A549 (cell line): ENCODE measurements at regions not wholly inside any gene's neighbourhood (a gene's known extent, or its start where the extent isn't known, plus 50 kb on each side); places are given as distances from the start of the nearest gene placed in this dataset.
A peak's percentile ranks its signal among the peaks of the same experiment; 100 is the strongest.

Source experiments
- ATAC-seq, 2 experiments: fragments of 200-7000 bp in 1 of 2; fragments of >200 bp in 1 of 2; cut with Nextera tagmentation in 1 of 2; cut with Tn5 transposase in 1 of 2; 3 replicates each; pipeline versions ENCODE4 v1.8.0 to v1.9.1; 2018 to 2020; ENCODE audit warnings: mild to moderate bottlenecking in 1 of 2, moderate library complexity in 1 of 2
- CTCF ChIA-PET: fragments of 300-600 bp; sonication (Branson Sonifier 250); formaldehyde crosslinking; extraction: SDS; loops from one replicate; lab custom pipeline; 2021; ENCODE audit warnings: antibody characterized with exemption, inconsistent platforms; lab: Yijun Ruan, JAX
- POLR2A ChIA-PET: fragments of 350-600 bp; formaldehyde crosslinking; extraction: SDS; loops from one replicate; lab custom pipeline; 2021; ENCODE audit warnings: antibody characterized with exemption, inconsistent platforms; lab: Yijun Ruan, JAX
- DNase-seq, 2 experiments: peaks; one replicate each; pipeline versions ENCODE4 v3.0.0 to v3.0.0-alpha.2; 2011 to 2016; ENCODE audit warnings: low read depth in 1 of 2, low spot score in 1 of 2
- FAIRE-seq: peaks from 2 replicates; lab custom pipeline; 2011; peaks lifted over from hg19 to GRCh38; lab: Jason Lieb, UNC
- H3K27ac ChIP-seq, 2 experiments: fragments of >200 bp; sonication (Bioruptor Twin); formaldehyde crosslinking; 3 replicates each; pipeline ENCODE4 v1.5.1; 2016 to 2017
- H3K4me1 ChIP-seq: fragments of >200 bp; sonication (Bioruptor Twin); formaldehyde crosslinking; 3 replicates; pipeline ENCODE4 v1.6.1; 2016
- H3K4me2 ChIP-seq: fragments of >200 bp; sonication (Bioruptor Twin); formaldehyde crosslinking; 3 replicates; pipeline ENCODE4 v1.6.1; 2016
- H3K4me3 ChIP-seq: fragments of >200 bp; sonication (Bioruptor Twin); formaldehyde crosslinking; 3 replicates; pipeline ENCODE4 v1.5.1; 2016
- H3K9me3 ChIP-seq: fragments of >200 bp; sonication (Bioruptor Twin); formaldehyde crosslinking; 3 replicates; pipeline ENCODE4 v1.6.1; 2016
- BHLHE40 ChIP-seq: IDR thresholded peaks from 2 replicates; pipeline ENCODE4 v1.6.1; 2012; ENCODE audit warnings: low read depth, low read length, inconsistent platforms
- EHMT2 ChIP-seq: fragments of 200-600 bp; sonication (generic); IDR thresholded peaks from 2 replicates; pipeline ENCODE4 v1.6.1; 2016; ENCODE audit warnings: antibody characterized with exemption, low read depth, mild to moderate bottlenecking, moderate library complexity
- ESRRA ChIP-seq: fragments of 150-350 bp; IDR thresholded peaks from 2 replicates; pipeline ENCODE4 v1.6.1; 2014; ENCODE audit warnings: mild to moderate bottlenecking, low read length, borderline replicate concordance
- FOSL2 ChIP-seq, 2 experiments: fragments of 450-650 bp in 1 of 2; fragments of >200 bp in 1 of 2; sonication (Bioruptor Twin) in 1 of 2; formaldehyde crosslinking; IDR thresholded peaks; 2 replicates each; pipeline versions ENCODE4 v1.5.0 to v1.6.1; 2016 to 2020; ENCODE audit warnings: mild to moderate bottlenecking in 1 of 2, moderate library complexity in 1 of 2
- HOXA7 ChIP-seq: fragments of 250-450 bp; sonication (Bioruptor Pico); IDR thresholded peaks from 2 replicates; pipeline ENCODE4 v1.5.0; 2020; ENCODE audit warnings: mild to moderate bottlenecking, moderate library complexity
- JUNB ChIP-seq: fragments of >200 bp; sonication (Bioruptor Twin); formaldehyde crosslinking; IDR thresholded peaks from 2 replicates; pipeline ENCODE4 v1.6.1; 2016
- KDM1A ChIP-seq: fragments of 200-600 bp; sonication (generic); IDR thresholded peaks from 2 replicates; pipeline ENCODE4 v1.6.1; 2016; ENCODE audit warnings: low read depth, mild to moderate bottlenecking
- KDM5A ChIP-seq: fragments of 200-600 bp; sonication (generic); IDR thresholded peaks from 2 replicates; pipeline ENCODE4 v1.6.1; 2016; ENCODE audit warnings: antibody characterized with exemption, mild to moderate bottlenecking
- NFE2L2 ChIP-seq: fragments of 150-350 bp; conservative IDR thresholded peaks from 2 replicates; pipeline ENCODE4 v1.6.1; 2014; ENCODE audit warnings: low read length
- RCOR1 ChIP-seq: fragments of 150-350 bp; IDR thresholded peaks from 2 replicates; pipeline ENCODE4 v1.6.1; 2014; ENCODE audit warnings: antibody characterized with exemption, low read length, low read depth
- SMC3 ChIP-seq: fragments of >200 bp; sonication (Bioruptor Twin); formaldehyde crosslinking; IDR thresholded peaks from 3 replicates; pipeline ENCODE4 v1.6.1; 2018; ENCODE audit warnings: inconsistent platforms
- SREBF2 ChIP-seq: fragments of 450-650 bp; IDR thresholded peaks from 2 replicates; pipeline ENCODE4 v1.6.1; 2014; ENCODE audit warnings: mild to moderate bottlenecking, moderate library complexity
- TFCP2L1 ChIP-seq: fragments of 250-450 bp; sonication (Bioruptor Pico); IDR thresholded peaks from 2 replicates; pipeline ENCODE4 v1.5.0; 2021; ENCODE audit warnings: mild to moderate bottlenecking
- ZC3H11A ChIP-seq: fragments of 450-650 bp; IDR thresholded peaks from 2 replicates; pipeline ENCODE4 v1.6.1; 2014; ENCODE audit warnings: antibody characterized with exemption, mild to moderate bottlenecking
- ZNF302 ChIP-seq: fragments of 250-450 bp; sonication (Bioruptor Pico); IDR thresholded peaks from 2 replicates; pipeline ENCODE4 v1.9.0; 2021; ENCODE audit warnings: inconsistent platforms, mild to moderate bottlenecking, moderate library complexity
- WGBS: methylation state at CpG from one replicate; pipeline ENCODE4 v1.1.6; 2017; ENCODE audit errors: missing lambda C conversion rate; 5-methylcytosine and 5-hydroxymethylcytosine counted together
- TF ChIP-seq, protein P1 (sequence below): IDR thresholded peaks from 2 replicates; pipeline ENCODE4 v1.6.1; 2012
- TF ChIP-seq, protein P2 (sequence below): IDR thresholded peaks from 2 replicates; pipeline ENCODE4 v1.6.1; 2012; ENCODE audit warnings: low read depth, borderline replicate concordance
- TF ChIP-seq, protein P3 (sequence below): fragments of 150-350 bp; IDR thresholded peaks from 2 replicates; pipeline ENCODE4 v1.6.1; 2014; ENCODE audit warnings: low read depth, mild to moderate bottlenecking, low read length
- TF ChIP-seq, protein P4 (sequence below): fragments of >200 bp; sonication (Bioruptor Twin); formaldehyde crosslinking; IDR thresholded peaks from 3 replicates; pipeline ENCODE4 v1.5.1; 2016
- TF ChIP-seq, protein P5 (sequence below): fragments of 250-450 bp; sonication (Bioruptor Pico); IDR thresholded peaks from 2 replicates; pipeline ENCODE4 v1.5.0; 2021; ENCODE audit warnings: mild to moderate bottlenecking, moderate library complexity, borderline replicate concordance

DNA sequence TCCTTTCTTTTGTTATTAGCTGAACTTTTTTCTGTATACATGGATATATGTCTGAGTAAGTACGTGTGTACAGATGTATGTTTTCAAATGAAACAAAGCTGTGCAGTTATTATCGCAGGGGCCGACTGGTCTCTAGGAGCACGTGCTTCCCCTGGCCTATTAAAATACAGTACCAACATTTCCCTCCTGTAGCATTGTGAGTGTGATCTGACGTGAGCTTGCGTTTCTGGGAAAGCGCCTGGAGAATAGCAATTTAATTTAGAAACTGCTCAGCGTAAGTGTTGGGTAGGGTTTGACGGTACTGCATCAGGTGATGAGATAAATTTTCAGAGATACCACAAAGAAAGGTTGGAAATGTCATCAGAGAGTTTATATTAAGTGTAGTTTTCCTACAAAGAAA is 173.3 kb downstream of the FBXO8 start:
- no peak for FAIRE-seq
- no peaks in the 10 kb centered on the region for H3K4me1 ChIP-seq
- ChIA-PET POLR2A (no interaction called here), CTCF (interaction anchor here (1.3 kb wide), 1 partner anchor 598 kb away, joined by 3 read pairs; no protein-coding TSS in a partner anchor)
- 74% methylated on average over 9 of the region's 9 CpGs for whole genome bisulfite sequencing
- no peaks in the 10 kb centered on the region for H3K9me3 ChIP-seq
- H3K4me2 ChIP-seq: no peak overlapping the region
- TF ChIP-seq JUNB (no peak), KDM1A (no peak), EHMT2 (no peak)
- ATAC-seq: no peak
- H3K4me3 ChIP-seq: no peak overlapping the region
- no peak overlapping the region for H3K27ac ChIP-seq
- DNase-seq: no peak

DNA sequence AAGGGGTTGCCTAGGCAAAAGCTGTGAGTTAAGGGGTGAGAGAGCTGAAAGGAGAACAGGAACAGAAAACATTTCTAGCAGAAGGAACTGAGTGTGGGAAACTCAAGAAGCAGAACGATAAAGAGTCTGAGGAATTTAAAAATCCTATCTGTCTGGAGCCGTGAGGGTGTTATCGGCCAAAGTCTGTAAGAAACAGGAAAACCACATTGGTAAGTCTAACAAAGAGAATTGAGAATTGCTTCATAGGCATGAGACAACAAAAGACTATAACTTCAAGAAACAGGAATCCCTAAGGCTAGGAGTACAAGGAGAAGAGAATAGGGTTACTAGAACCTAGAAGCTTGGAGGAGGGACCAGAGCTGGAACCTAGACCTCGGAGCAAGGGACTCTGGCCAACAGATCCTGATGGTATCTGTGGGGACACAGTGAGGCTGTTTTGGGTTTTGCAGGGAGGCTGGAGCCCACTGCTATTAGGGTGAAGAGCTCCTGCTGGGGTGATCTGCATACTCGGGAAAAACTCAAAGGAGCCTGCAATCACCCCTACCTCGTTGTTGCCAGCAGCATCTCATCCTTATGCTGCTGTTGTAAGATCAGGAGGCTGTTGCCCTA is 175.6 kb downstream of the FBXO8 start:
- ATAC-seq (peak in 1 of 2 experiments; percentile 30; a peak in 1 of 6 replicates), FAIRE-seq (no peak), DNase-seq (no peak)
- Histone ChIP-seq H3K4me3 (no peak overlapping the region), H3K4me2 (no peak overlapping the region), H3K9me3 (no peaks in the 10 kb centered on the region), H3K27ac (no peak overlapping the region), H3K4me1 (no peaks in the 10 kb centered on the region)
- ChIA-PET POLR2A (no interaction called here), CTCF (interaction anchor here (1.7 kb wide), 1 partner anchor 602 kb away, joined by 3 read pairs; no protein-coding TSS in a partner anchor)
- TF ChIP-seq ZC3H11A (no peak), FOSL2 (IDR thresholded peaks at IDR 0.05) (no peak), FOSL2 (CRISPR knock-in tag; IDR thresholded peaks at IDR 0.05) (no peak), EHMT2 (no peak), HOXA7 (CRISPR knock-in tag) (no peak)
- TF ChIP-seq, protein P1, sequence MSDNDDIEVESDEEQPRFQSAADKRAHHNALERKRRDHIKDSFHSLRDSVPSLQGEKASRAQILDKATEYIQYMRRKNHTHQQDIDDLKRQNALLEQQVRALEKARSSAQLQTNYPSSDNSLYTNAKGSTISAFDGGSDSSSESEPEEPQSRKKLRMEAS: no peak
- TF ChIP-seq, protein P2, sequence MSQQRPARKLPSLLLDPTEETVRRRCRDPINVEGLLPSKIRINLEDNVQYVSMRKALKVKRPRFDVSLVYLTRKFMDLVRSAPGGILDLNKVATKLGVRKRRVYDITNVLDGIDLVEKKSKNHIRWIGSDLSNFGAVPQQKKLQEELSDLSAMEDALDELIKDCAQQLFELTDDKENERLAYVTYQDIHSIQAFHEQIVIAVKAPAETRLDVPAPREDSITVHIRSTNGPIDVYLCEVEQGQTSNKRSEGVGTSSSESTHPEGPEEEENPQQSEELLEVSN: no peak
- 75% methylated on average over 4 of the region's 6 CpGs for WGBS

DNA sequence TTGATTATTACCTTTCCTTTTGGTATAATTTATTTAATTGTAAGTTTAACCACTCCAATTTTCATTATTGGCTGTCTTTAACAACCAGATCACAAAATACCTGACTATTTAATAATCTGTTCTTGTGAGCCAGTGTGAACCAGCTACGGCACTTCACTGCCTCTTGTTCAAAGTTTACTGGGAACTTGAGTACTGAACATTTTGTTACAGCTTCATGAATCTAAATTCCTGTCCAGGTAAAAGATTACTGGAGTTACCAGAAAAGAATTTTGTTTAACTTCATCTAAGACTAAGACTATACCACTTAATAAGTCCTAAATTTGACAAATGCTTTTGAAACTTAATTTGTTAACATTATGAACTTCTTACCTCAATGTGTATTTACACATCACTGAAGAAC is 178.3 kb downstream of the FBXO8 start:
- CTCF ChIA-PET: no interaction called here
- POLR2A ChIA-PET: no interaction called here
- Histone ChIP-seq H3K9me3 (no peaks in the 10 kb centered on the region), H3K27ac (no peak overlapping the region), H3K4me1 (no peaks in the 10 kb centered on the region), H3K4me2 (no peak overlapping the region), H3K4me3 (no peak overlapping the region)
- 74% methylated on average over 1 of the region's 1 CpG for WGBS
- ATAC-seq: no peak
- no peak for DNase-seq
- TF ChIP-seq, protein P3, sequence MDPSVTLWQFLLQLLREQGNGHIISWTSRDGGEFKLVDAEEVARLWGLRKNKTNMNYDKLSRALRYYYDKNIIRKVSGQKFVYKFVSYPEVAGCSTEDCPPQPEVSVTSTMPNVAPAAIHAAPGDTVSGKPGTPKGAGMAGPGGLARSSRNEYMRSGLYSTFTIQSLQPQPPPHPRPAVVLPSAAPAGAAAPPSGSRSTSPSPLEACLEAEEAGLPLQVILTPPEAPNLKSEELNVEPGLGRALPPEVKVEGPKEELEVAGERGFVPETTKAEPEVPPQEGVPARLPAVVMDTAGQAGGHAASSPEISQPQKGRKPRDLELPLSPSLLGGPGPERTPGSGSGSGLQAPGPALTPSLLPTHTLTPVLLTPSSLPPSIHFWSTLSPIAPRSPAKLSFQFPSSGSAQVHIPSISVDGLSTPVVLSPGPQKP: no peak
- TF ChIP-seq NFE2L2: no peak
- no peak for TF ChIP-seq SMC3
- TF ChIP-seq KDM5A: no peak
- TF ChIP-seq RCOR1: no peak
- TF ChIP-seq HOXA7 (CRISPR knock-in tag): no peak
- TF ChIP-seq, protein P4, sequence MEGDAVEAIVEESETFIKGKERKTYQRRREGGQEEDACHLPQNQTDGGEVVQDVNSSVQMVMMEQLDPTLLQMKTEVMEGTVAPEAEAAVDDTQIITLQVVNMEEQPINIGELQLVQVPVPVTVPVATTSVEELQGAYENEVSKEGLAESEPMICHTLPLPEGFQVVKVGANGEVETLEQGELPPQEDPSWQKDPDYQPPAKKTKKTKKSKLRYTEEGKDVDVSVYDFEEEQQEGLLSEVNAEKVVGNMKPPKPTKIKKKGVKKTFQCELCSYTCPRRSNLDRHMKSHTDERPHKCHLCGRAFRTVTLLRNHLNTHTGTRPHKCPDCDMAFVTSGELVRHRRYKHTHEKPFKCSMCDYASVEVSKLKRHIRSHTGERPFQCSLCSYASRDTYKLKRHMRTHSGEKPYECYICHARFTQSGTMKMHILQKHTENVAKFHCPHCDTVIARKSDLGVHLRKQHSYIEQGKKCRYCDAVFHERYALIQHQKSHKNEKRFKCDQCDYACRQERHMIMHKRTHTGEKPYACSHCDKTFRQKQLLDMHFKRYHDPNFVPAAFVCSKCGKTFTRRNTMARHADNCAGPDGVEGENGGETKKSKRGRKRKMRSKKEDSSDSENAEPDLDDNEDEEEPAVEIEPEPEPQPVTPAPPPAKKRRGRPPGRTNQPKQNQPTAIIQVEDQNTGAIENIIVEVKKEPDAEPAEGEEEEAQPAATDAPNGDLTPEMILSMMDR: no peak
- TF ChIP-seq, protein P5, sequence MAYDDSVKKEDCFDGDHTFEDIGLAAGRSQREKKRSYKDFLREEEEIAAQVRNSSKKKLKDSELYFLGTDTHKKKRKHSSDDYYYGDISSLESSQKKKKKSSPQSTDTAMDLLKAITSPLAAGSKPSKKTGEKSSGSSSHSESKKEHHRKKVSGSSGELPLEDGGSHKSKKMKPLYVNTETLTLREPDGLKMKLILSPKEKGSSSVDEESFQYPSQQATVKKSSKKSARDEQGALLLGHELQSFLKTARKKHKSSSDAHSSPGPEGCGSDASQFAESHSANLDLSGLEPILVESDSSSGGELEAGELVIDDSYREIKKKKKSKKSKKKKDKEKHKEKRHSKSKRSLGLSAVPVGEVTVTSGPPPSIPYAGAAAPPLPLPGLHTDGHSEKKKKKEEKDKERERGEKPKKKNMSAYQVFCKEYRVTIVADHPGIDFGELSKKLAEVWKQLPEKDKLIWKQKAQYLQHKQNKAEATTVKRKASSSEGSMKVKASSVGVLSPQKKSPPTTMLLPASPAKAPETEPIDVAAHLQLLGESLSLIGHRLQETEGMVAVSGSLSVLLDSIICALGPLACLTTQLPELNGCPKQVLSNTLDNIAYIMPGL: no peak
- no peak for TF ChIP-seq ESRRA
- no peak for TF ChIP-seq SREBF2
- TF ChIP-seq ZNF302: no peak
- no peak for TF ChIP-seq KDM1A
- no peak for TF ChIP-seq BHLHE40
- no peak for TF ChIP-seq TFCP2L1 (CRISPR knock-in tag)
- no peak for FAIRE-seq
